Bronchial epithelial cell (primary cell): ENCODE measurements at regions not wholly inside any gene's neighbourhood (a gene's known extent, or its start where the extent isn't known, plus 50 kb on each side); places are given as distances from the start of the nearest gene placed in this dataset.

Experiments used
- DNase-seq: peaks from one replicate; pipeline ENCODE4 v3.0.0-alpha.2; 2010; ENCODE audit warnings: low read depth
- FAIRE-seq: peaks from 2 replicates; lab custom pipeline; 2011; peaks lifted over from hg19 to GRCh38; lab: Jason Lieb, UNC
- H3K27me3 ChIP-seq: 2 replicates; pipeline ENCODE4 v1.5.1; 2011; ENCODE audit warnings: low read length; ENCODE audit not compliant: control insufficient read depth, insufficient read depth
- H3K36me3 ChIP-seq: 2 replicates; pipeline ENCODE4 v1.5.1; 2011; ENCODE audit warnings: low read length; ENCODE audit not compliant: control insufficient read depth, insufficient read depth
- H3K4me3 ChIP-seq: 2 replicates; pipeline ENCODE4 v1.5.1; 2011; ENCODE audit warnings: mild to moderate bottlenecking, low read depth, low read length, control low read depth
- TF ChIP-seq, protein P1 (sequence below): IDR thresholded peaks from 2 replicates; pipeline ENCODE4 v1.5.1; 2011; ENCODE audit warnings: mild to moderate bottlenecking, moderate library complexity, low read length, control low read depth, inconsistent platforms; ENCODE audit not compliant: insufficient read depth, severe bottlenecking

- no peaks in the 10 kb centered on the region for H3K36me3 ChIP-seq
- DNase-seq (no peak), FAIRE-seq (no peak)
- H3K4me3 ChIP-seq, result no peak overlapping the region
- TF ChIP-seq, protein P1, sequence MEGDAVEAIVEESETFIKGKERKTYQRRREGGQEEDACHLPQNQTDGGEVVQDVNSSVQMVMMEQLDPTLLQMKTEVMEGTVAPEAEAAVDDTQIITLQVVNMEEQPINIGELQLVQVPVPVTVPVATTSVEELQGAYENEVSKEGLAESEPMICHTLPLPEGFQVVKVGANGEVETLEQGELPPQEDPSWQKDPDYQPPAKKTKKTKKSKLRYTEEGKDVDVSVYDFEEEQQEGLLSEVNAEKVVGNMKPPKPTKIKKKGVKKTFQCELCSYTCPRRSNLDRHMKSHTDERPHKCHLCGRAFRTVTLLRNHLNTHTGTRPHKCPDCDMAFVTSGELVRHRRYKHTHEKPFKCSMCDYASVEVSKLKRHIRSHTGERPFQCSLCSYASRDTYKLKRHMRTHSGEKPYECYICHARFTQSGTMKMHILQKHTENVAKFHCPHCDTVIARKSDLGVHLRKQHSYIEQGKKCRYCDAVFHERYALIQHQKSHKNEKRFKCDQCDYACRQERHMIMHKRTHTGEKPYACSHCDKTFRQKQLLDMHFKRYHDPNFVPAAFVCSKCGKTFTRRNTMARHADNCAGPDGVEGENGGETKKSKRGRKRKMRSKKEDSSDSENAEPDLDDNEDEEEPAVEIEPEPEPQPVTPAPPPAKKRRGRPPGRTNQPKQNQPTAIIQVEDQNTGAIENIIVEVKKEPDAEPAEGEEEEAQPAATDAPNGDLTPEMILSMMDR, result no peak
- no peaks in the 10 kb centered on the region for H3K27me3 ChIP-seq
Observed at GRCh38 chr20:43247361-43247760, 57.7 kb upstream of the PTPRT start.

DNA sequence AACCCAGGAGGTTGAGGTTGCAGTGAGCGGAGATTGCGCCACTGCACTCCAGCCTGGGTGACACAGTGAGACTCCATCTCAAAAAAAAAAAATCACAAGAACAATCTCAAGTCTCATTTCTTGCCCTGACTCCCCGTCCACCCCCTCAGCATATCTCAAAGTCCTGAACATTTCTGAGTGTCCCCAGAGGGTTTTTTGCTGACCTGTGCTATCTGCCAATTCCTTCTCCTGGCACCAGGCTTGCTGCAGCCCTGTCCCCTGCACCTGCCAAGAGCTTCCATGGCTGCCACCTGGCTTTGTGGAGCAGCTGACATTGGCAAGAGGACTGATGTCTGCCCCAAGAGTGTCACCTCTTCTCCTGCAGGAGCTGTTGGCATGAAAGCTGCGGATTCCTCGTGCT, 54.9 kb upstream of the PTPRT start:
- TF ChIP-seq, protein P1, result no peak
- H3K36me3 ChIP-seq, result no peaks in the 10 kb centered on the region
- DNase-seq, result no peak
- no peak for FAIRE-seq
- no peaks in the 10 kb centered on the region for H3K27me3 ChIP-seq
- H3K4me3 ChIP-seq, result no peak overlapping the region

- Histone ChIP-seq H3K36me3 (no peaks in the 10 kb centered on the region), H3K27me3 (no peaks in the 10 kb centered on the region), H3K4me3 (no peak overlapping the region)
- TF ChIP-seq, protein P1, result no peak
- FAIRE-seq (no peak), DNase-seq (no peak)
Observed at GRCh38 chr20:43243672-43244269, 54.1 kb upstream of the PTPRT start.

GRCh38 chr20:43241057-43241702, 51.5 kb upstream of the PTPRT start:
- no peak for DNase-seq
- H3K36me3 ChIP-seq, result no peaks in the 10 kb centered on the region
- TF ChIP-seq, protein P1, result no peak
- H3K4me3 ChIP-seq, result no peak overlapping the region
- no peaks in the 10 kb centered on the region for H3K27me3 ChIP-seq
- no peak for FAIRE-seq
